Heart right ventricle (tissue), 16 donors: ENCODE measurements at regions not wholly inside any gene's neighbourhood (a gene's known extent, or its start where the extent isn't known, plus 50 kb on each side); places are given as distances from the start of the nearest gene placed in this dataset.

Experiments used
- ATAC-seq, 8 donors: fragments of 200-7000 bp; cut with Tn5 transposase; one replicate each; pipeline ENCODE4 v1.9.1; 2020; ENCODE audit warnings: mild to moderate bottlenecking in 8 of 8, moderate library complexity in 8 of 8, moderate number of reproducible peaks in 1 of 8
- DNase-seq, 2 donors: peaks; one replicate each; pipeline ENCODE4 v3.0.0-alpha.2; 2020
- H3K27ac ChIP-seq, 10 donors: fragments of 200-600 bp; sonication (generic) in 2 of 10; one replicate each; pipeline versions ENCODE4 v1.5.0 to v1.8.0; 2020 to 2022; ENCODE audit warnings: mild to moderate bottlenecking in 3 of 10
- H3K27me3 ChIP-seq, 7 donors: fragments of 200-600 bp; one replicate each; pipeline ENCODE4 v1.8.0; 2021 to 2022; ENCODE audit warnings: mild to moderate bottlenecking in 2 of 7
- H3K36me3 ChIP-seq, 9 donors: fragments of 200-600 bp; sonication (generic) in 1 of 9; one replicate each; pipeline versions ENCODE4 v1.5.0 to v1.8.0; 2020 to 2022; ENCODE audit warnings: mild to moderate bottlenecking in 2 of 9
- H3K4me1 ChIP-seq, 9 donors: fragments of 200-600 bp; sonication (generic) in 1 of 9; one replicate each; pipeline versions ENCODE4 v1.5.0 to v1.8.0; 2020 to 2022; ENCODE audit warnings: mild to moderate bottlenecking in 4 of 9
- H3K4me3 ChIP-seq, 10 donors: fragments of 200-600 bp; sonication (generic) in 2 of 10; one replicate each; pipeline versions ENCODE4 v1.5.0 to v1.8.0; 2020 to 2022; ENCODE audit warnings: mild to moderate bottlenecking in 7 of 10, moderate library complexity in 2 of 10
- H3K9me3 ChIP-seq, 11 donors: fragments of 200-600 bp in 10 of 11; sonication (generic) in 2 of 11; one replicate each; pipeline versions ENCODE4 v1.5.0 to v1.8.0; 2013 to 2022; ENCODE audit warnings: mild to moderate bottlenecking in 2 of 11, control low read depth in 1 of 11, moderate library complexity in 1 of 11
- WGBS, 2 donors: extraction: QIAGEN DNeasy Blood & Tissue Kit; methylation state at CpG; one replicate each; pipeline ENCODE4 v1.1.7; 2013; ENCODE audit warnings: inconsistent platforms in 1 of 2; 5-methylcytosine and 5-hydroxymethylcytosine counted together
- intact Hi-C, 10 donors: fragments of 100-400 bp; cut with DNase I; formaldehyde crosslinking; loops; one replicate each; pipeline versions ENCODE4 v1.11.1 to v1.14.2; 2022
- TF ChIP-seq, protein P1 (sequence below), 9 donors: fragments of 200-600 bp; sonication (generic) in 2 of 9; IDR thresholded peaks; one replicate each; pipeline versions ENCODE4 v1.5.0 to v1.8.0; 2021 to 2022; ENCODE audit warnings: antibody characterized with exemption in 9 of 9, mild to moderate bottlenecking in 5 of 9, moderate library complexity in 1 of 9
- donor health status: Arrhythmogenic right ventricular cardiomyopathy.
- donor health status: ischemic (EF 13 %, LVEDD 7.1; RV severe dilation, severe dysfunction).
- donor health status: healthy with polysubstance abuse.
- donor health status: DM: no; HTN: yes; CAD: no.
- donor health status: DM: no; HTN: no; CAD: no.
- donor health status: ischemic (EF 25% LVEDD 6.9; RV normal size, moderate dysfunction).
- donor health status: ischemic (EF 25% LVEDD 5.7; RV mildly dilated, moderate dysfunction).
- donor health status: healthy.
- donor health status: DM: yes; HTN: yes; CAD: no.
- donor health status: Ischemic cardiomyopathy.
- donor health status: ischemic (EF 35%, LVEDD 5.7; RV mildly dilated, moderate dysfunction).
- donor health status: nonischemic (EF 11% LVEDD 7.7; RV severe dilation, severe dysfunction).
- donor health status: DM: yes; HTN: yes; CAD: no.
- donor health status: PGD.
- donor health status: ischemic (EF 29% LVEDD 5.4; RV normal size, mild dysfunction).
- donor health status: nonischemic (EF 23%, LVEDD 6.1; RV moderate dilation, normal function).

DNA sequence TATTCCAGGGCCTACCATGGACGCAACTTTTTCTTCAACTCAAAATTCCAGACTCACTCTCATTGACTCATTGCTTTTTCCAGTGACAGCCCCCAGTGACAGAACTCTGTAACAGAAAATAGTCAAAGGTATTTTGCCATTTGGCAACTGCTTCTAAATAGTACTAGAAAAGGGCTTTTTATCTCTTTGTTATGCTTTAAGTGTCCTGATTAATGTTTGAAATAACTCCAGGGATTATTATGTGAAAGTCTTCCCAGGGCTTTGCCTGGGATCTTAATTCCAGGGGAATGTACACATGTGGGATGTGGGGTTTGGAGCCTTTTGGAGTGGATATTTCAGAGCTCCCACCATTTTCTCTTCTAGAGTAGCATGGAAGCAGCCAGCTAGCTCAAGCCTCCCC, 198.8 kb downstream of the KCNS3 start:
- H3K36me3 ChIP-seq = no peaks in the 10 kb centered on the region
- peaks cover 0 to 5% (median 0%) of the 10 kb centered on the region in 9 donors for H3K4me1 ChIP-seq
- no peak overlapping the region for H3K27ac ChIP-seq
- H3K4me3 ChIP-seq = no peak overlapping the region
- H3K9me3 ChIP-seq = peaks cover 0 to 13% (median 0%) of the 10 kb centered on the region in 11 donors
- intact Hi-C loops = loop anchor here in 1 of 10 donors (10.0 kb wide), 1 partner anchor 202 kb away; the partner anchor contains the start of gene KCNS3
- WGBS, 2 donors = 0 to 85% methylated on average over 1 of the region's 1 CpG
- H3K27me3 ChIP-seq = no peaks in the 10 kb centered on the region
- DNase-seq (no peak), ATAC-seq (no peak)
- TF ChIP-seq, protein P1, sequence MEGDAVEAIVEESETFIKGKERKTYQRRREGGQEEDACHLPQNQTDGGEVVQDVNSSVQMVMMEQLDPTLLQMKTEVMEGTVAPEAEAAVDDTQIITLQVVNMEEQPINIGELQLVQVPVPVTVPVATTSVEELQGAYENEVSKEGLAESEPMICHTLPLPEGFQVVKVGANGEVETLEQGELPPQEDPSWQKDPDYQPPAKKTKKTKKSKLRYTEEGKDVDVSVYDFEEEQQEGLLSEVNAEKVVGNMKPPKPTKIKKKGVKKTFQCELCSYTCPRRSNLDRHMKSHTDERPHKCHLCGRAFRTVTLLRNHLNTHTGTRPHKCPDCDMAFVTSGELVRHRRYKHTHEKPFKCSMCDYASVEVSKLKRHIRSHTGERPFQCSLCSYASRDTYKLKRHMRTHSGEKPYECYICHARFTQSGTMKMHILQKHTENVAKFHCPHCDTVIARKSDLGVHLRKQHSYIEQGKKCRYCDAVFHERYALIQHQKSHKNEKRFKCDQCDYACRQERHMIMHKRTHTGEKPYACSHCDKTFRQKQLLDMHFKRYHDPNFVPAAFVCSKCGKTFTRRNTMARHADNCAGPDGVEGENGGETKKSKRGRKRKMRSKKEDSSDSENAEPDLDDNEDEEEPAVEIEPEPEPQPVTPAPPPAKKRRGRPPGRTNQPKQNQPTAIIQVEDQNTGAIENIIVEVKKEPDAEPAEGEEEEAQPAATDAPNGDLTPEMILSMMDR (IDR thresholded peaks at IDR 0.05) = no peak

DNA sequence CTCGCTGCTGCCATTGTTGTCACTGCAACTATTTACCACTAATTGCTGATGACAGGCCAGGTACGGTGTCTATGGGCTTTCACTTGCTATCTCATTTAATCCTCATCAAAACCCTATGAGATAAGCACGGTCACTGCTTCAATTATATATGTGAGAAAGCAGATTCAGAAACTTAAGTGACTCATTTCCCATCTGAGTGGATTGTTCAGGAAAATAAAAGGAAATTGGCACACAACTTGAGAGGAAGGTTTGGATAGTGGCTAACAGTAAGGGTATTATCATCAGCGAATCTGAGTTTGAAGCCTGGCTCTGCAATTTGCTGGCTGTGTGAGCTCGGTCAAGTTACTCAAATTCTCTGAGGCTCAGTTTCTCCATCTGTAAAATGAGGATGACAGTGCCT, 196.0 kb downstream of the KCNS3 start:
- intact Hi-C loops = loop anchor here in 1 of 10 donors (10.0 kb wide), 1 partner anchor 200 kb away; the partner anchor contains the start of gene KCNS3
- TF ChIP-seq, protein P1 (IDR thresholded peaks at IDR 0.05) = no peak
- Histone ChIP-seq H3K4me3 (no peak overlapping the region), H3K27ac (no peak overlapping the region), H3K9me3 (no peaks in the 10 kb centered on the region), H3K4me1 (peaks cover 0 to 5% (median 0%) of the 10 kb centered on the region in 9 donors), H3K27me3 (no peaks in the 10 kb centered on the region), H3K36me3 (no peaks in the 10 kb centered on the region)
- DNase-seq (no peak), ATAC-seq (no peak)
- 73 to 75% methylated on average over 5 of the region's 5 CpGs for WGBS, 2 donors

DNA sequence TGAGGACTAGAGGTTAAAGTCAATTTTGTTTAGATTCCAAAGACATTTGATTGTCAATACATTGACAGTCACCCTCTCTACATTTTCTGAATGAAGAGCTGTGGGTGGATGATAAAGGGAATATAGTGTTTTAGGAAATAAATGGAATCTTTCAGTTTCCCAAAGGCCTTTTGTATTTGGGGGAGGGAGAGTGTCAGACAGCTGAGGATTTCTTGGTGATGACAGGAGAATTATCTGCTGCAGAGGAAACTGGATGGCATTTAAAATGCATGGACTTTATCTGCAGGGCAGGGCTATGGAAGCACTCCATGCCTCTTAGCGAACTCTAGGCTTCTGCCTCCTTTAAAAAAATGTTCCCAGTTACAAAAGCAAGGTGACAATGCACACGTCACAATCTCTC, 195.1 kb downstream of the KCNS3 start:
- H3K27me3 ChIP-seq = no peaks in the 10 kb centered on the region
- TF ChIP-seq, protein P1 (IDR thresholded peaks at IDR 0.05) = no peak
- H3K9me3 ChIP-seq = no peaks in the 10 kb centered on the region
- intact Hi-C loops = loop anchor here in 1 of 10 donors (10.0 kb wide), 1 partner anchor 199 kb away; the partner anchor contains the start of gene KCNS3
- no peak overlapping the region for H3K27ac ChIP-seq
- H3K4me1 ChIP-seq = peaks cover 0 to 5% (median 0%) of the 10 kb centered on the region in 9 donors
- ATAC-seq = no peak
- no peak for DNase-seq
- no peaks in the 10 kb centered on the region for H3K36me3 ChIP-seq
- 66 to 70% methylated on average over 2 of the region's 2 CpGs for WGBS, 2 donors
- no peak overlapping the region for H3K4me3 ChIP-seq

DNA sequence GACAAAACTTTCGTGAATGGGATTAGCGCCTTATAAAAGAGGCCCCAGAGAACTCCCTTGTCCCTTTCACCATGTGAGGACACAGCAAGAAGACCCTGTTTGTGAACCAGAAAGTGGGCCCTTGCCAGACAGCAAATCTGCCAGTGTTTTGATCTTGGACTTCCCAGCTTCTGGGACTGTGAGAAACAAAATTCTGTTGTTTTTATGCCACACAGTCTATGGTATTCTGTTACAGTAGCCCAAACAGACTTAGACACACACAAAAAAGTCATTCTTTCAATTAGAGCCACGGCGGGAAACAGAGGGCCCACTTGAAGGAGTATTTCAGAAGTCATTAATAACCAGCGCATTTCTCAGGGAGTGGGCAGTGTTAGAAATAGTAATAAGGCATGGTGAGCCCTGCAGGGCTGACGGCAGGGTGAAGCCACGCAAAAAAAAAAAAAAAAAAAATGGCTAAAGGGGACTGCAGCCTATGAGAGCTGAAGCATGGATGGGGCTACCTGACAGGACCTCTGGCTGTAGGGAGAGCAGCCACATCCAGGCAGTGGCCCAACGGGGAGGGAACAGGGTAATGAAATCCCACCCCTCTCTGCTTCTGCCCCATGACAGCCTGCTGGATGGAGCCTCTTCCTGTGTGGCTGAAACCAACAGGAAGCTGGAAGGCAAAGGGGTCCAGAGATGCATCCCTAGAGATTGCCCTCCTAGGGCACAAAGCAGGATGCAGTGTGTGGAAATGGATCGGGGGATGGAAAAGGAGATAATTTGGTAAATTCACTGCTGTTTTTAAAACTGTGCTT, 189.3 kb downstream of the KCNS3 start:
- TF ChIP-seq, protein P1 (IDR thresholded peaks at IDR 0.05) = no peak
- intact Hi-C loops = no loop called here
- Histone ChIP-seq H3K4me3 (peak overlapping the region in 2 of 10 donors; percentile 2 to 9), H3K27me3 (no peaks in the 10 kb centered on the region), H3K9me3 (no peaks in the 10 kb centered on the region), H3K36me3 (no peaks in the 10 kb centered on the region), H3K27ac (peak overlapping the region in 5 of 10 donors; percentile 5 to 66 (median 41)), H3K4me1 (peaks cover 0 to 44% (median 12%) of the 10 kb centered on the region in 9 donors)
- peak; percentile 26 to 43 for DNase-seq
- 60 to 68% methylated on average over 9 of the region's 9 CpGs for WGBS, 2 donors
- ATAC-seq = peak in 7 of 8 donors; percentile 43 to 76 (median 68)
